ENCODE measurements at regions not wholly inside any gene's neighbourhood (a gene's known extent, or its start where the extent isn't known, plus 50 kb on each side); places are given as distances from the start of the nearest gene placed in this dataset.

DNA sequence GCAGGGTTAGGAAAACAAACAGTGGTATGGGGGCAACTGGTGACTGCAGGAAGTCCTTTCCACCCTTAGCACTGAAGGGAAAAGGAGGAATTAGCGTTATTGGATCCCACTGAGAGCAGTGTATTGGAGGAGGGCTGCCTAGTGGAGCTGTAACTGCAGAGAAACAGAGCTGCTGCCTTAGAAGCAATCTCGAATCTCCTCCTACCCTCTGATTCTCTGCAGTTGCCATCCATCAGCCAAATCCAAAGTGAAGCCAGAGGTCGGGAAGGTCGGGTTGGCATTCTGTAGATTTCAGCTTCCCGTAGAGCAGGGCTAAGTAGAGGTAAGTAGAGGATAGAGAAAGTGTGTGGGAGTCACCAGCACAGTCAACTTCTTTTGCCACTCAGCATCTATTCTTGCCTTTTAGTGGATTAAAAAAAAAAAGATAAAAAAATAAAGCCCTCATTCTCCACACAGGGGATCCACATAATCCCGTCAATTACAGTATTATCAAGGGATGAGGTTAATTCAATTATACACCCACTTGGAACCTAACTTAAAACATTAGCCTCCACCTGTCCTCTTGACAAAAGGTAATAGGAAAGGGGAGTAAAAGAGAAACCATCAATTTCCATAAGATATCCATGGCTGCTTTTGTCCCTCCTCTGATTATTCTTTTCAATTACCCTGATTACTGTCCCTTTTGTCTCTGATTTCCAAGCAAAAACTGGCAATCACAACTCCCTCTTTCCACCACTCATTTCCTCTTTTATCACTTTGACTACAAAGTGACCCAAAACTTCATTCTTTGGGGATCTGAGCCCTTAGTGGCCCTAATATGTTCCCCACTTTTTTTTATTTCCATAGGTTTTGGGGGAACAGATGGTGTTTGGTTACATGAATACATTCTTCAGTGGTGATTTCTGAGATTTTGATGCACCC, 234.7 kb downstream of the RBM26 start:
- TF ChIP-seq, protein P1, sequence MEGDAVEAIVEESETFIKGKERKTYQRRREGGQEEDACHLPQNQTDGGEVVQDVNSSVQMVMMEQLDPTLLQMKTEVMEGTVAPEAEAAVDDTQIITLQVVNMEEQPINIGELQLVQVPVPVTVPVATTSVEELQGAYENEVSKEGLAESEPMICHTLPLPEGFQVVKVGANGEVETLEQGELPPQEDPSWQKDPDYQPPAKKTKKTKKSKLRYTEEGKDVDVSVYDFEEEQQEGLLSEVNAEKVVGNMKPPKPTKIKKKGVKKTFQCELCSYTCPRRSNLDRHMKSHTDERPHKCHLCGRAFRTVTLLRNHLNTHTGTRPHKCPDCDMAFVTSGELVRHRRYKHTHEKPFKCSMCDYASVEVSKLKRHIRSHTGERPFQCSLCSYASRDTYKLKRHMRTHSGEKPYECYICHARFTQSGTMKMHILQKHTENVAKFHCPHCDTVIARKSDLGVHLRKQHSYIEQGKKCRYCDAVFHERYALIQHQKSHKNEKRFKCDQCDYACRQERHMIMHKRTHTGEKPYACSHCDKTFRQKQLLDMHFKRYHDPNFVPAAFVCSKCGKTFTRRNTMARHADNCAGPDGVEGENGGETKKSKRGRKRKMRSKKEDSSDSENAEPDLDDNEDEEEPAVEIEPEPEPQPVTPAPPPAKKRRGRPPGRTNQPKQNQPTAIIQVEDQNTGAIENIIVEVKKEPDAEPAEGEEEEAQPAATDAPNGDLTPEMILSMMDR (IDR thresholded peaks at IDR 0.05; ENCODE audit: insufficient read depth, low read depth, low read length) = no peak
- H3K4me3 ChIP-seq (ENCODE audit: low read depth, low read length) = no peak overlapping the region
- DNase-seq (ENCODE audit: low read depth) = no peak

- TF ChIP-seq, protein P1 (IDR thresholded peaks at IDR 0.05; ENCODE audit: insufficient read depth, low read depth, low read length) = no peak
- DNase-seq (ENCODE audit: low read depth) = no peak
- H3K4me3 ChIP-seq (ENCODE audit: low read depth, low read length) = no peak overlapping the region
Measured at GRCh38 chr13:79160818-79161217, 245.2 kb downstream of the RBM26 start.

DNA sequence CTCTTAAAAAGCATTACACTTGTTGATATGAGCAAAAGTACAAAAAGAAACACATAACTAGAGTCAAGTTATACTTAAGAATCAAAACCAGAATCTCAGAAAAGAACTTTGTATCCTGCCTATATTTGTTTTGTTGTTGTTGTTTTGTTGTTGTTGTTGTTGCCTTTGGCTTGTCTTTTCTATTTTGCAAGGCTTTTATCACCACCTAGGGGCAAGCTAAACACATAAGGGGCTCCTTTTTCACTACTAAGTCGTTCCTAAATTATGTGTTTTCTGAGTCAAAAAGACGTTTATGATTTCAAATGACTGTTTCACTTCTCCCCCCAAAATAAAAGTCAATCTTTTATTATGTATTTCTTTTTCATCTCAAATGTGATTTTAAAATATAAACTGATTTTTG, 250.2 kb downstream of the RBM26 start:
- DNase-seq (ENCODE audit: low read depth) = no peak
- TF ChIP-seq, protein P1 (IDR thresholded peaks at IDR 0.05; ENCODE audit: insufficient read depth, low read depth, low read length) = no peak
- no peak overlapping the region for H3K4me3 ChIP-seq (ENCODE audit: low read depth, low read length)

DNA sequence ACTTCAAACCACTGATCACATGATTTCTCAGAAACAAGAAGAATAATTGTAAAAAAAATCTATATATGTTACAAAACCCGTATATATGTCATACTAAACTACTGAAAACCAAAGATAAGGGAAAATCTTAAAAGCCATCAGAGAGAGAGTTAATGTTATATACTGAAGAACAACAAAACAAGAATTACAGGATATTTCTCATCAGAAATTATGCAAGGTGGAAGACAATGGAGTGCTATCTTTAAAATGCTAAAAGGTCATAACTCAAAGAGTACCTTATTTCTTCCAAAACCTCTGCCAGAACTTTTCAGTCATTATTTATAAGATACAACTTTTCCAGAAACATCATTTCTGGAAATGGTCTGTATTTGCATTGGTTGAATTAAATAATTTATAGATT, 256.8 kb downstream of the RBM26 start:
- no peak overlapping the region for H3K4me3 ChIP-seq (ENCODE audit: low read depth, low read length)
- TF ChIP-seq, protein P1 (IDR thresholded peaks at IDR 0.05; ENCODE audit: insufficient read depth, low read depth, low read length) = no peak

DNA sequence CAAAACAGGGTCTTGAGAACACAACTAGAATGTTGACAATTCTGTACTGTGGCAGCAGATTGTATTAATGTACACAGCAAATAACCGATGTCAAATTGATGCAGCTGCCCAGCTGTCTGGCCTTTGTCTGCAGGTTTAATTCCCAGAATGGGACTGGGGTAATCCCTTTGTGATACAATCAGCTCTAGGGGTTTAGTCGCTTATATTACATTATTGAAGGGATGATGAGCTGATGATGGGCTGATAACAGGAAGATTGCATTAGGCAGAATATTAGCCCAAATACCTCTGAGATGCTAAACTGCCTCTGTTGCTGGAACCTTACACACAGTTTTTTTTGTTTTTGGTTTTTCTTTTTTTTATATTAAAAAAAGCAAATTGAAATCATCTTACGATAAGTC, 265.0 kb downstream of the RBM26 start:
- no peak overlapping the region for H3K4me3 ChIP-seq (ENCODE audit: low read depth, low read length)

More for the DNA sequence above, 256.8 kb downstream of the RBM26 start:
- no peak for DNase-seq (ENCODE audit: low read depth)

GRCh38 chr13:79128158-79128557, 277.9 kb downstream of the RBM26 start:
- TF ChIP-seq, protein P1 (IDR thresholded peaks at IDR 0.05; ENCODE audit: insufficient read depth, low read depth, low read length) = no peak
- peak; percentile 76 for DNase-seq (ENCODE audit: low read depth)
- no peak overlapping the region for H3K4me3 ChIP-seq (ENCODE audit: low read depth, low read length)

More for the DNA sequence above, 265.0 kb downstream of the RBM26 start:
- no peak for DNase-seq (ENCODE audit: low read depth)
- TF ChIP-seq, protein P1 (IDR thresholded peaks at IDR 0.05; ENCODE audit: insufficient read depth, low read depth, low read length) = no peak

Data from fibroblast of villous mesenchyme (primary cell).